ENCODE measurements at regions not wholly inside any gene's neighbourhood (a gene's known extent, or its start where the extent isn't known, plus 50 kb on each side); places are given as distances from the start of the nearest gene placed in this dataset.

- TF ChIP-seq POLR2A (IDR thresholded peaks at IDR 0.05; ENCODE audit: extremely low read depth, insufficient read length) = no peak
- TF ChIP-seq CTCF (IDR thresholded peaks at IDR 0.05; ENCODE audit: low read depth, low read length) = no peak
- no peak for TF ChIP-seq MAX (IDR thresholded peaks at IDR 0.05; ENCODE audit: low read depth, low read length)
- no peak for TF ChIP-seq MYC (IDR thresholded peaks at IDR 0.05; ENCODE audit: low read depth, low read length)
Observed at GRCh38 chr3:74001436-74001835, 376.7 kb upstream of the PDZRN3 start.
